ENCODE measurements at regions not wholly inside any gene's neighbourhood (a gene's known extent, or its start where the extent isn't known, plus 50 kb on each side); places are given as distances from the start of the nearest gene placed in this dataset.

- Mint-ChIP-seq H3K4me3 (ENCODE audit: low read depth) (no peak overlapping the region), H3K27ac (no peak overlapping the region), H3K27me3 (no peaks in the 10 kb centered on the region), H3K36me3 (ENCODE audit: insufficient read depth) (no peaks in the 10 kb centered on the region), H3K4me1 (ENCODE audit: low read depth) (peaks cover 4% of the 10 kb centered on the region), H3K9me3 (ENCODE audit: low read depth) (no peaks in the 10 kb centered on the region)
- no peak for TF ChIP-seq CTCF (IDR thresholded peaks at IDR 0.05; ENCODE audit: unreplicated experiment)
- DNase-seq (ENCODE audit: low spot score, unreplicated experiment): no peak
Measured at GRCh38 chr9:16030528-16031185, 477.8 kb downstream of the CCDC171 start.

DNA sequence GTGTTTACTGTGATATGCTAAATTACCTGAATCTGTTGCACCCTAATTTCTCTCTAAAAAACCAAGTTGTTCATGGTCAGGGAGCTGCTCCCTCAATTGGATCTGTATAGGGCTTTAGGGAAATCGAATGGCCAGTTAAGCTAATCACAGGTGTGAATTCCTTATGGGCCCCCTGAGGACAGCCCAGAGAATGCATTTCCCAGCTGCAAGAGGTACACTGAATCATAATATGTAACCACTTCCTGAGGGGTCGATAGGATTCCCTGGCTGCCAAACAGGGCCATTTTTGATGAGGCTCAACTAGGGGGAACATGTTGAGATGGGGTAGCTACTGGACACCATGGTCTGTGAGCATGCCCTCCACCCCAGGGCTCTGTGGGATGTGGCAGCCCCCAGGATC, 478.6 kb downstream of the CCDC171 start:
- H3K27me3 Mint-ChIP-seq: no peaks in the 10 kb centered on the region
- no peak overlapping the region for H3K4me3 Mint-ChIP-seq (ENCODE audit: low read depth)
- peaks cover 3% of the 10 kb centered on the region for H3K4me1 Mint-ChIP-seq (ENCODE audit: low read depth)
- H3K36me3 Mint-ChIP-seq (ENCODE audit: insufficient read depth): no peaks in the 10 kb centered on the region
- TF ChIP-seq CTCF (IDR thresholded peaks at IDR 0.05; ENCODE audit: unreplicated experiment): no peak
- DNase-seq (ENCODE audit: low spot score, unreplicated experiment): no peak
- H3K27ac Mint-ChIP-seq: no peak overlapping the region
- H3K9me3 Mint-ChIP-seq (ENCODE audit: low read depth): no peaks in the 10 kb centered on the region

- Mint-ChIP-seq H3K4me3 (ENCODE audit: low read depth) (no peak overlapping the region), H3K36me3 (ENCODE audit: insufficient read depth) (no peaks in the 10 kb centered on the region), H3K27ac (no peak overlapping the region), H3K27me3 (no peaks in the 10 kb centered on the region), H3K4me1 (ENCODE audit: low read depth) (peaks cover 3% of the 10 kb centered on the region), H3K9me3 (ENCODE audit: low read depth) (no peaks in the 10 kb centered on the region)
- DNase-seq (ENCODE audit: low spot score, unreplicated experiment): no peak
- TF ChIP-seq CTCF (IDR thresholded peaks at IDR 0.05; ENCODE audit: unreplicated experiment): no peak
Measured at GRCh38 chr9:16031971-16032370, 479.1 kb downstream of the CCDC171 start.

- Mint-ChIP-seq H3K27me3 (no peaks in the 10 kb centered on the region), H3K4me1 (ENCODE audit: low read depth) (peaks cover 3% of the 10 kb centered on the region), H3K27ac (no peak overlapping the region), H3K4me3 (ENCODE audit: low read depth) (no peak overlapping the region), H3K9me3 (ENCODE audit: low read depth) (no peaks in the 10 kb centered on the region), H3K36me3 (ENCODE audit: insufficient read depth) (no peaks in the 10 kb centered on the region)
- TF ChIP-seq CTCF (IDR thresholded peaks at IDR 0.05; ENCODE audit: unreplicated experiment): no peak
- no peak for DNase-seq (ENCODE audit: low spot score, unreplicated experiment)
Measured at GRCh38 chr9:16032799-16033198, 480.0 kb downstream of the CCDC171 start.

DNA sequence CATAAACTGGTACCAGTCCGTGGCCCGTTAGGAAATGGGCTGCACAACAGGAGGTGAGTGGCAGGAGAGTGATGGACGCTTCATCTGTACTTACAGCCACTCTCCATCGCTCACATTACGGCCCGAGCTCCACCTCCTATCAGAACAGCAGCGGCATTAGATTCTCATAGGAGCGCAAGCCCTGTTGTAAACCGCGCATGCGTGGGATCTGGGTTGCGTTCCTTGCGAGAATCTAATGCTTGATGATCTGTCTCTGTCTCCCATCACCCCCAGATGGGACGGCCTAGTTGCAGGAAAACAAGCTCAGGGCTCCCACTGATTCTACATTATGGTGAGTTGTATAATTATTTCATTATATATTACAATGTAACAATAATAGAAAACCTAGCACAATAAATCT, 480.4 kb downstream of the CCDC171 start:
- Mint-ChIP-seq H3K4me1 (ENCODE audit: low read depth) (peaks cover 3% of the 10 kb centered on the region), H3K4me3 (ENCODE audit: low read depth) (no peak overlapping the region), H3K27ac (no peak overlapping the region), H3K36me3 (ENCODE audit: insufficient read depth) (no peaks in the 10 kb centered on the region), H3K27me3 (no peaks in the 10 kb centered on the region), H3K9me3 (ENCODE audit: low read depth) (no peaks in the 10 kb centered on the region)
- TF ChIP-seq CTCF (IDR thresholded peaks at IDR 0.05; ENCODE audit: unreplicated experiment): no peak
- no peak for DNase-seq (ENCODE audit: low spot score, unreplicated experiment)
